GM19351 (cell line): ENCODE measurements at regions not wholly inside any gene's neighbourhood (a gene's known extent, or its start where the extent isn't known, plus 50 kb on each side); places are given as distances from the start of the nearest gene placed in this dataset.

Experiments used
- ATAC-seq: cut with Tn5 transposase; IDR thresholded peaks from one replicate; pipeline ENCODE4 v1.9.1; 2021; ENCODE audit warnings: mild to moderate bottlenecking, moderate library complexity; ENCODE audit not compliant: unreplicated experiment

DNA sequence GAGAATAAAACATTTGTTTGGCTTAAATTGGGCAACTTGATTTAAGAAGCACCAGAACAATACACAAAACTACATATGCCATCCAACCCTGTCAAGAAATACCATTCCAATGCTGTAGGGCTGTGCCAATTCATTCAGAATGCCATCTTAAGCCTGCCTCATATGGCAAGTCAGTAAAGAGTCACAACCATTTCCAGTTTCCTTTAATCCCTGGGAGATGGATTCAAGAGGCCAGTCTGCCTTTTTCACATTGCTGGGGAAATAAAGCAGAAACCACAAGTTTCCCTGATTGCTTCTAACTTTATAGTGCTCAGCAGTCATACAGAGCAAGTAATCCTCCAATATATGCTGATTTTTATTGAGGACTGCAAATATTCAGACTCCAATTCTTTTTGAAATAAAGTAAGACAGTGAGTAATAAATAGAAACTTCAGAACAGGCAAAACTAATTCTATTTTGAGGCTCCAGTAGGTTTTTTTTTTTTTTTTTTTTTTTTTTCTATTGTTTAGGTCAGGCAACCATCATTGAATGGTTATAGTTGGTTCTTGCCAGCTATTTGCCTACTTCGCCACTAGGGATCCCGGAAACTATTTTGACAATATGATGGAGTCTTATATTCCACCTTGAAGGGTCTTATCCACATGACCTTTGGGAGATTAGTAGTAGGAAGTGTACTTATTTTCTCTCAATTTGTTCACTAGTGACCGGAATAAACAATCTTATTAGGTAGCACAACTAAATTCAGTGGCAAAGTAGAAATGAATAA is 400.9 kb upstream of the MEF2C start:
- no peak for ATAC-seq

- ATAC-seq: peak; percentile 35
Measured at GRCh38 chr5:89282554-89283510, 399.8 kb upstream of the MEF2C start.

GRCh38 chr5:89281766-89282553 is 399.0 kb upstream of the MEF2C start:
- ATAC-seq: peak; percentile 18

DNA sequence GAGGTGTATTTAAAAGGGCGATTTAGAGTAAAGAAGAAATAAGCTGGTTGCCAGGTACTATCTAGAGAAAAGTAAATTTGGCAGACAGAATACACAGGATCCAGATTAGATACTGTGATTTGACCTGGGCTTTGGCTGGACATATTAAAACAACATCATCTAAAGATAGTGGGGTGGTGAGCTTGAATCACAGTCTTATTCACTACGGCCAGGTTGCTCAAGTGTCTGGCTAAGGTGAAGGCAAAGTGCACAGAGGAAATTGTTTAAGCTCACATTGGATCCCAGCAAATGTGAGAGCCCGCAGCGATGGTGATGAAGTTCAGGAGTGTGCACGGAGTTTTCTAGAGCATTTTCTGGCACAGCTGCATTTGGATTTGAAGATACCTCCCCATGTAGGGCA is 398.2 kb upstream of the MEF2C start:
- ATAC-seq: no peak

GRCh38 chr5:89280103-89281037 is 397.4 kb upstream of the MEF2C start:
- no peak for ATAC-seq

DNA sequence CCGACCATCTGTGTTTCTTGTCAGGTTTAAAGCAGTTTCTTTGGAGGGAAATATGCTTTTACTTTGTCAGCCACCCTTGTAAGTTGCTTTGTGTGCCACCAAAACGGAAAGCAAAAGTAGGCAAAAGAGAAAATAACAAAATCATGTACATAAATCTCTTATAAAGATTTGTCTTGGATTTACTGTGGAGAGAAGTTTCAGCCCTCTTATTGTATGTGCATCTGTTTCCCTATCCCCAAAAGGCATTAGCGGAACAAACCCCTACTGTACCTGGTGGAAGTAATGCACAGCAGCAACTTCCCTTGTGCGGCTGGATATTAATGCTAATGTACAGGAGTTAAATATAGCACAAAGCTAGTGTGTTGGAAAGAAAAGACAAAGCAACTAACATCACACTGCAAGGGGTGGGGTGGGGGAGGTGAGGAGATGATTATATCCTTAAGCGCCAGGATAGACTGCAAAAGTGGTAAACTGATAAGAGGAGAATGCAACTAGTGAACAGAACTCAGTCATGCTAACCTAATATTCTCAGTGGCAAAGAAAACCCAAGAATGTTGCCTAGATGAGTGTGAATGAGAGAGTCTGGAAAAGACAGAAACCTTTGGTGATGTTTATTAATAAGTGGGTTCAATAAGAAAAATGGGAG is 396.5 kb upstream of the MEF2C start:
- ATAC-seq: no peak

GRCh38 chr5:89277816-89278215 is 394.8 kb upstream of the MEF2C start:
- ATAC-seq: no peak

DNA sequence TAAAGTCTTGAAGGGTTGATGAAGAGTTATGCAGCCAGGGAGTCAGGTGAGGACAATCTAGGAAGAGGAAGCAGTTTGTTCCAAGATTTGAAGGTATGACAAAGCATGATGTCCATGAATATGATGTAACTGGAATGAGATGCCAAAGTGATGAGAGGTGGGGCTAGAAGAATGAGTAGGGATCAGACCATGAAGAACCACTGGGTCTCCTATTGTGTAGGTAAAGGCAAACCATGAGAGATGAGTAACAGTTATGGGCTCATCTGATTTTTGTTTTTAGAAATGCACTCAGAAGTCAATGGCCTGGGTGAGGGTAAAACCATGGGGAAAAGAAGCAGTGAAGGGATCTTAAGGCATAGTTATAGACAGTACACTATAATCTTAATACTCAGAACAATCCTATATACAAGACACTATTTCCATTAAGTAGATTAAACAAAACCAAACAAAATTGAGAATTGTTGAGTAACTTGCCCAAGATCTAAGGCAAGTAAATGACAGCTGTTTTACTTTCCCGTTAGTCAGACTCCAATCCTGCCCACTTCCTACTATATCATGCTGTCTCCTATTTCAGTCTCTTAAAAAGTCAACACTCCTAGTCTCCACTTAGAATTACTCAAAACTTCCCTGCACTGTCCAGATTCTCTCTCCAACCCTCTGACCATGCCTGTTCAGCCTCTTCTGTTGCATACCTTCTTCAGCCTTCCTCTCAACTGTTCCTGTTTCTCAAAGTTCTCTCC is 393.8 kb upstream of the MEF2C start:
- ATAC-seq: no peak

- ATAC-seq: no peak
Measured at GRCh38 chr5:89275066-89275855, 392.3 kb upstream of the MEF2C start.

GRCh38 chr5:89273289-89273688 is 390.3 kb upstream of the MEF2C start:
- ATAC-seq: no peak

DNA sequence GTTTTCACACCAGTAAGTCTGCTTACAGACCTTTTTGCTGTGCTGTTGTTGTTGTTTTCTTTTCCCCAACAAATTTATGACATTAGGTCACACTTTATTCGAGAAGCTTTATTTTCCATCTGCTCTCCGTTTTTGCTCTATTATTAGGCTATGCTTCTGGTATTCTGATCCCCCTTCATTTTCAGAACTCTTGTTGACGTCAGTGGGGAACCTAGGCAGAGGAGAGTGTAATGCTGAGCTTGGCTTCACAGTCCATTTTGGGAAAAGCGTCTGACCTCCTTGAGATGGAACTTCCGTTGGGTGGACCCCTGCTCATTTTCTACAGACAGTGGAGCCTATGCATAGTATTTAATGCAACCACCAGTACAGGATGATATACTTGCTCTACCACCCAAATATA is 387.9 kb upstream of the MEF2C start:
- ATAC-seq: no peak

DNA sequence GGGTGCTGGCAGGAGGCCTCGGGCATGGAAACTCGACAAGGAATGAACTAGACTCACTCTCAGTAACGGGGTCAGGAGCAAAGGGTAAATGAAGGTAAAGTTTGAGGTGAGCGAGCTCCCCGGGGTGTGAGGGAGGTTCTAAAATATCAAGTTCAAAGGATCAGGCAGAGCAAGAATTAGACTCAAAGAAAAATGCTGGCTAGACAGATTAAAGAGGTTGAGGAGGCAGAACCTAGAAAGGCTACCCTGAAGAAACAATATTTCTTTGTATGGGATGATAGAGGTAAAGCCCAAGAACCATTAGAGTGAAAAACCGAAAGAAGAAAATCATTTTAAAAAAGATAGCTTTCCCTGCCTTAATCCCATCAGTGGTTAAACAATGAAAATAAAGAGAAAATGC is 386.7 kb upstream of the MEF2C start:
- ATAC-seq: no peak

DNA sequence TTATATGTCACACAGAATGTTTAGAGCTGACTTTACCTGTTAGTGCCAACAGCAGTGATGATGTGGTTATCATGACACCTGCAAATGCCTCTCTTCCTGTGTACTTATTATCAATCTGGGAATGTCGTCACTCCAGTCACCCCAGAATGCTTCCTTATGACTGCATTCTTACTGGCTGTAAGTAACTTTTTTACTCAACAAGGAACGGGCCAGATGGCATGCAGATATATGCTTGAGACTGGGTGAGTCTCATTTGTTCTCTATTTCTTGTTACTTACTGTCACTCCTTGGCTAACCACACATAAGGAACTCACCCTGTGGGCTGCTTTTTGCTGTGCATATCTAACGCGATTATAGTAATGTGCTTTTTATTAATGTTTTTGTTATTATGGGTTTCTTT is 385.5 kb upstream of the MEF2C start:
- ATAC-seq: no peak

DNA sequence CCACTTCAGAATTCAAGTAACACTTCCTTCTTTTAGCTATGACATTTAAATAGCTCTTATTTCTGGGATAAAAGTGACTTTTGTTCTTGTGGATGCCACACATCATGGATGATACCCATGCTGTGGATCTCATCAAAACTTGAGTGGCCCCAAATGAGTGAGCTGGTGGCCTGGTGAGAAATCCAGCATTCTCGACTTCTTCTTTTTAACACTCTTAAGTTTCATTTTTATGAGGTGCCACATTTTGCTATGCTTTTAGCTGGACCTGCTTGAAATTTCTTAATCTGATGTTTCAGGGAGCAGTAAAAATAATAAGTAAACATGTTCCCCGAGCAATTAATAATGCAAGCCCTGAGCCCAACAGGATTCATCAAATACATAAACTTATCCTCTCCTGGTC is 384.8 kb upstream of the MEF2C start:
- no peak for ATAC-seq

DNA sequence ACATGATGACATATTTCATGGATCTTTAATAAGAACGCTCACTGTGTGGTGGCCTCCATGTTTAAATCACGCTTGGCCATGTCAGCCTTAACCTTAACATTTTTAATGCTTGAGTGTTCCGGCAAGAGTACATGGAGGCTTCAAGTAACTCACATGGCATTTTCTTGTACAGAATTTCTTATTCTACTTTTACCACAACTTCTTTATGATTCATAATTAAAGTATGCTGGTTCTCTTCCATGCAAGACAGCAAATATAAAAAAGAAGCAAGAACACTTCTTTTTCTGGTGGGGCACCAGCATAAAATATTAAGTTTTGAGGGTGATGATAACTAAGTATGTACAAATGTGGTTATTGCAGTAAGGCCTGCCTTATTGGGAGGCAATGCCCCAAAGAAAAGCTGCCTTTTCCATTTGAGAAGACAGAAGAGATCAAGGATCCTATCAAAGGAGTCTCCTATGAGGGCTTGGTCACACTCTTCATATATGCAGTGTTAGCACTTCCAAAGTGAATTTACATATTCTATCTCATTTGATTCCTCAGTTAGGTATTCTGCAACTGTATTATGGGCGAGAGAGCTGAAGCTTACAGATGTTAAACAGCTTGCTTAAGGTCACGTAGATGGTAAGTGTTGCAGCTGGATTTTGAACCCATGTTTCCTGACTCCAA is 382.7 kb upstream of the MEF2C start:
- no peak for ATAC-seq

GRCh38 chr5:89263846-89264245 is 380.9 kb upstream of the MEF2C start:
- ATAC-seq: no peak

- no peak for ATAC-seq
Measured at GRCh38 chr5:89262030-89262429, 379.0 kb upstream of the MEF2C start.

- ATAC-seq: no peak
Measured at GRCh38 chr5:89260254-89260653, 377.3 kb upstream of the MEF2C start.
